HFFc6 (cell line): ENCODE measurements at regions not wholly inside any gene's neighbourhood (a gene's known extent, or its start where the extent isn't known, plus 50 kb on each side); places are given as distances from the start of the nearest gene placed in this dataset.

Experiments used
- DNase-seq: peaks from one replicate; pipeline ENCODE4 v3.0.0-alpha.2; 2018
- H3K27ac Mint-ChIP-seq: 2 replicates; pipeline ENCODE4 v1.8.0; 2020; ENCODE audit warnings: mild to moderate bottlenecking, mixed read lengths
- H3K27me3 Mint-ChIP-seq: 2 replicates; pipeline ENCODE4 v1.8.0; 2021; ENCODE audit warnings: mild to moderate bottlenecking, moderate library complexity, mixed read lengths; ENCODE audit not compliant: insufficient read depth
- H3K36me3 Mint-ChIP-seq: 2 replicates; pipeline ENCODE4 v1.8.0; 2021; ENCODE audit warnings: low read depth, mixed read lengths
- H3K4me1 Mint-ChIP-seq: 2 replicates; pipeline ENCODE4 v1.8.0; 2020; ENCODE audit warnings: low read depth, mixed read lengths
- H3K4me3 Mint-ChIP-seq: 2 replicates; pipeline ENCODE4 v1.8.0; 2020; ENCODE audit warnings: mild to moderate bottlenecking, moderate library complexity, mixed read lengths
- H3K9me3 Mint-ChIP-seq: 2 replicates; pipeline ENCODE4 v1.8.0; 2020; ENCODE audit warnings: mild to moderate bottlenecking, mixed read lengths
- CTCF ChIP-seq: fragments of 200-600 bp; sonication (generic); IDR thresholded peaks from 2 replicates; pipeline ENCODE4 v1.5.0; 2021; ENCODE audit warnings: antibody characterized with exemption, mild to moderate bottlenecking

- Mint-ChIP-seq H3K4me1 (0 out of 2 replicates have a peak, but pooled peaks cover 7% of the 10 kb centered on the region), H3K27me3 (peaks cover 3% of the 10 kb centered on the region), H3K27ac (no peak overlapping the region), H3K4me3 (no peak overlapping the region), H3K36me3 (no peaks in the 10 kb centered on the region; the same call in 1 of the 2 replicates), H3K9me3 (peaks cover 39% of the 10 kb centered on the region)
- no peak for DNase-seq
- TF ChIP-seq CTCF: no peak
Measured at GRCh38 chr2:129800285-129800684, 179.2 kb upstream of the RAB6C start.

- H3K4me3 Mint-ChIP-seq: no peak overlapping the region
- no peak overlapping the region for H3K27ac Mint-ChIP-seq
- peaks cover 3% of the 10 kb centered on the region; the same call in 1 of the 2 replicates for H3K27me3 Mint-ChIP-seq
- H3K4me1 Mint-ChIP-seq: 0 out of 2 replicates have a peak, but pooled peaks cover 7% of the 10 kb centered on the region
- H3K36me3 Mint-ChIP-seq: no peaks in the 10 kb centered on the region; the same call in 1 of the 2 replicates
- H3K9me3 Mint-ChIP-seq: peaks cover 35% of the 10 kb centered on the region
- no peak for TF ChIP-seq CTCF
- DNase-seq: no peak
Measured at GRCh38 chr2:129800686-129801085, 178.8 kb upstream of the RAB6C start.

- TF ChIP-seq CTCF: no peak
- Mint-ChIP-seq H3K27ac (no peak overlapping the region), H3K4me3 (no peak overlapping the region), H3K4me1 (0 out of 2 replicates have a peak, but pooled peaks cover 7% of the 10 kb centered on the region), H3K27me3 (peaks cover 2% of the 10 kb centered on the region; the same call in 1 of the 2 replicates), H3K36me3 (no peaks in the 10 kb centered on the region), H3K9me3 (peaks cover 29% of the 10 kb centered on the region)
- DNase-seq: peak; percentile 7
Measured at GRCh38 chr2:129801575-129801974, 177.9 kb upstream of the RAB6C start.

GRCh38 chr2:129802290-129802689 lies 177.2 kb upstream of the RAB6C start:
- Mint-ChIP-seq H3K4me1 (0 out of 2 replicates have a peak, but pooled peaks cover 7% of the 10 kb centered on the region), H3K27ac (no peak overlapping the region), H3K9me3 (peaks cover 23% of the 10 kb centered on the region), H3K27me3 (peaks cover 2% of the 10 kb centered on the region; the same call in 1 of the 2 replicates), H3K4me3 (no peak overlapping the region), H3K36me3 (no peaks in the 10 kb centered on the region)
- no peak for TF ChIP-seq CTCF
- DNase-seq: no peak

- peaks cover 15% of the 10 kb centered on the region for H3K9me3 Mint-ChIP-seq
- H3K36me3 Mint-ChIP-seq: no peaks in the 10 kb centered on the region
Measured at GRCh38 chr2:129803032-129803431, 176.4 kb upstream of the RAB6C start.

More at GRCh38 chr2:129803032-129803431, 176.4 kb upstream of the RAB6C start:
- Mint-ChIP-seq H3K27ac (no peak overlapping the region), H3K4me3 (no peak overlapping the region), H3K27me3 (peaks cover 2% of the 10 kb centered on the region), H3K4me1 (0 out of 2 replicates have a peak, but pooled peaks cover 7% of the 10 kb centered on the region)
- no peak for DNase-seq
- no peak for TF ChIP-seq CTCF
